IMR-90 (cell line): ENCODE measurements at regions not wholly inside any gene's neighbourhood (a gene's known extent, or its start where the extent isn't known, plus 50 kb on each side); places are given as distances from the start of the nearest gene placed in this dataset.

Experiments used
- ATAC-seq: fragments of 200-7000 bp; cut with Tn5 transposase; 2 replicates; pipeline ENCODE4 v1.9.1; 2020; ENCODE audit warnings: low read depth, mild to moderate bottlenecking, moderate library complexity
- BruUV-seq: library from RNA; stranded (reverse); fragments of 400-500 nt; replicated peaks from 2 replicates; lab custom pipeline; 2021; lab: Mats Ljungman, UMichigan
- CTCF ChIA-PET: fragments of 300-600 bp; formaldehyde crosslinking; extraction: SDS; loops from one replicate; lab custom pipeline; 2021; ENCODE audit warnings: antibody characterized with exemption; lab: Yijun Ruan, JAX
- POLR2A ChIA-PET: fragments of 300-600 bp; sonication (Branson Sonifier 250); formaldehyde crosslinking; loops from one replicate; lab custom pipeline; 2022; ENCODE audit warnings: antibody characterized with exemption; ENCODE audit not compliant: unreplicated experiment; lab: Charles Lee
- DNase-seq: peaks from one replicate; pipeline ENCODE4 v3.0.0; 2013
- H2AFZ ChIP-seq: replicated peaks from 2 replicates; pipeline ENCODE3; 2013; ENCODE audit warnings: low read length, mild to moderate bottlenecking; ENCODE audit not compliant: poor library complexity
- H2AK5ac ChIP-seq: 2 replicates; pipeline ENCODE4 v1.6.1; 2013; ENCODE audit warnings: low read depth, low read length, inconsistent platforms
- H2AK9ac ChIP-seq: replicated peaks from 2 replicates; pipeline ENCODE3; 2013; ENCODE audit warnings: mild to moderate bottlenecking, low read depth, low read length, moderate library complexity; ENCODE audit not compliant: poor library complexity
- H2BK120ac ChIP-seq: 2 replicates; pipeline ENCODE4 v1.6.1; 2013; ENCODE audit warnings: low read depth, low read length, inconsistent platforms
- H2BK15ac ChIP-seq: 3 replicates; pipeline ENCODE4 v1.6.1; 2013; ENCODE audit warnings: low read depth, low read length, inconsistent platforms
- H2BK20ac ChIP-seq: 2 replicates; pipeline ENCODE4 v1.6.1; 2013; ENCODE audit warnings: low read depth, mild to moderate bottlenecking, inconsistent platforms, low read length, moderate library complexity
- H2BK5ac ChIP-seq: 2 replicates; pipeline ENCODE4 v1.6.1; 2013; ENCODE audit warnings: mild to moderate bottlenecking, low read depth, low read length, inconsistent platforms; ENCODE audit not compliant: poor library complexity, severe bottlenecking
- H3K14ac ChIP-seq: replicated peaks from 2 replicates; pipeline ENCODE4 v1.6.1; 2013; ENCODE audit warnings: low read depth, low read length, inconsistent platforms
- H3K18ac ChIP-seq: 2 replicates; pipeline ENCODE4 v1.6.1; 2013; ENCODE audit warnings: low read depth, low read length, control low read depth
- H3K23ac ChIP-seq: 2 replicates; pipeline ENCODE4 v1.6.1; 2013; ENCODE audit warnings: low read depth, low read length, inconsistent platforms
- H3K27ac ChIP-seq: 2 replicates; pipeline ENCODE4 v1.5.1; 2013; ENCODE audit warnings: mild to moderate bottlenecking, control low read depth, low read length; ENCODE audit not compliant: insufficient read depth
- H3K27me3 ChIP-seq: 2 replicates; pipeline ENCODE4 v1.6.1; 2013; ENCODE audit warnings: low read length; ENCODE audit not compliant: control insufficient read depth, insufficient read depth
- H3K36me3 ChIP-seq: 2 replicates; pipeline ENCODE4 v1.6.1; 2013; ENCODE audit warnings: low read length, mixed read lengths; ENCODE audit not compliant: control insufficient read depth, insufficient read depth
- H3K4ac ChIP-seq: 2 replicates; pipeline ENCODE4 v1.6.1; 2013; ENCODE audit warnings: low read depth, low read length, inconsistent platforms
- H3K4me1 ChIP-seq: 2 replicates; pipeline ENCODE4 v1.6.1; 2013; ENCODE audit warnings: low read length, mixed read lengths; ENCODE audit not compliant: control insufficient read depth, insufficient read depth
- H3K4me2 ChIP-seq: 2 replicates; pipeline ENCODE4 v1.6.1; 2013; ENCODE audit warnings: low read depth, mild to moderate bottlenecking, control low read depth, low read length, moderate library complexity
- H3K4me3 ChIP-seq: 2 replicates; pipeline ENCODE4 v1.5.1; 2013; ENCODE audit warnings: low read depth, mild to moderate bottlenecking, control low read depth, low read length, moderate library complexity; ENCODE audit not compliant: insufficient read depth
- H3K56ac ChIP-seq: 2 replicates; pipeline ENCODE4 v1.6.1; 2013; ENCODE audit warnings: low read length, inconsistent platforms; ENCODE audit not compliant: insufficient read depth; ENCODE audit errors: extremely low read depth
- H3K79me1 ChIP-seq, 2 experiments: 2 replicates each; pipeline ENCODE4 v1.6.1; 2013; ENCODE audit warnings: low read length in 2 of 2, inconsistent platforms in 1 of 2, low read depth in 1 of 2
- H3K9ac ChIP-seq: 2 replicates; pipeline ENCODE4 v1.6.1; 2013; ENCODE audit warnings: low read depth, low read length, control low read depth
- H3K9me1 ChIP-seq: 2 replicates; pipeline ENCODE4 v1.6.1; 2013; ENCODE audit warnings: low read length, inconsistent platforms; ENCODE audit not compliant: insufficient read depth
- H3K9me3 ChIP-seq: 2 replicates; pipeline ENCODE4 v1.6.1; 2013; ENCODE audit warnings: low read length; ENCODE audit not compliant: control insufficient read depth, insufficient read depth
- H4K20me1 ChIP-seq: 2 replicates; pipeline ENCODE4 v1.6.1; 2013; ENCODE audit warnings: low read length, inconsistent platforms; ENCODE audit not compliant: insufficient read depth
- H4K5ac ChIP-seq: 2 replicates; pipeline ENCODE4 v1.6.1; 2013; ENCODE audit warnings: mild to moderate bottlenecking, low read depth, low read length, control low read depth
- H4K8ac ChIP-seq, 2 experiments: 2 replicates each; pipeline ENCODE4 v1.6.1; 2013; ENCODE audit warnings: low read depth in 2 of 2, low read length in 2 of 2, control low read depth in 1 of 2, inconsistent platforms in 1 of 2
- H4K91ac ChIP-seq: 2 replicates; pipeline ENCODE4 v1.6.1; 2013; ENCODE audit warnings: low read depth, low read length, inconsistent platforms; ENCODE audit not compliant: insufficient read depth
- BHLHE40 ChIP-seq: fragments of 150-350 bp; IDR thresholded peaks from 2 replicates; pipeline ENCODE4 v1.6.1; 2016; ENCODE audit warnings: mild to moderate bottlenecking, low read depth, low read length
- CEBPB ChIP-seq: IDR thresholded peaks from 2 replicates; pipeline ENCODE4 v1.6.1; 2012; ENCODE audit warnings: low read depth, low read length, improper control_type of control experiment
- CHD1 ChIP-seq: IDR thresholded peaks from 2 replicates; pipeline ENCODE4 v1.6.1; 2012; ENCODE audit warnings: low read depth, low read length, improper control_type of control experiment
- CTCF ChIP-seq: conservative IDR thresholded peaks from 2 replicates; pipeline ENCODE4 v1.5.1; 2012; ENCODE audit warnings: mild to moderate bottlenecking, low read depth, low read length, improper control_type of control experiment
- FOS ChIP-seq: fragments of 150-350 bp; IDR thresholded peaks from 2 replicates; pipeline ENCODE4 v1.6.1; 2016; ENCODE audit warnings: low read depth, low read length
- MAFK ChIP-seq: IDR thresholded peaks from 2 replicates; pipeline ENCODE4 v1.6.1; 2012; ENCODE audit warnings: low read depth, low read length, improper control_type of control experiment
- MAZ ChIP-seq: IDR thresholded peaks from 2 replicates; pipeline ENCODE4 v1.6.1; 2012; ENCODE audit warnings: low read depth, mild to moderate bottlenecking, low read length, improper control_type of control experiment, moderate library complexity, borderline replicate concordance
- MXI1 ChIP-seq: IDR thresholded peaks from 2 replicates; pipeline ENCODE4 v1.6.1; 2012; ENCODE audit warnings: low read depth, mild to moderate bottlenecking, low read length, moderate library complexity, borderline replicate concordance
- NFE2L2 ChIP-seq: fragments of 150-350 bp; IDR thresholded peaks from 2 replicates; pipeline ENCODE4 v1.6.1; 2016; ENCODE audit warnings: low read depth, mild to moderate bottlenecking, low read length
- POLR2A ChIP-seq: IDR thresholded peaks from 2 replicates; pipeline ENCODE4 v1.6.1; 2012; ENCODE audit warnings: mild to moderate bottlenecking, low read depth, low read length
- RAD21 ChIP-seq: IDR thresholded peaks from 2 replicates; pipeline ENCODE4 v1.6.1; 2012; ENCODE audit warnings: low read length, improper control_type of control experiment
- RCOR1 ChIP-seq: IDR thresholded peaks from 2 replicates; pipeline ENCODE4 v1.6.1; 2012; ENCODE audit warnings: mild to moderate bottlenecking, low read length, improper control_type of control experiment; ENCODE audit not compliant: insufficient replicate concordance
- SMC3 ChIP-seq: fragments of 150-350 bp; IDR thresholded peaks from 2 replicates; pipeline ENCODE4 v1.6.1; 2016; ENCODE audit warnings: low read depth, mild to moderate bottlenecking, antibody characterized with exemption, low read length, moderate library complexity
- WGBS, 2 experiments: methylation state at CpG; one replicate each; pipeline versions ENCODE4 v1.1.5 to v1.1.7; 2013; ENCODE audit warnings: missing lambda C conversion rate in 2 of 2; ENCODE audit not compliant: insufficient read length in 1 of 2; ENCODE audit errors: extremely low coverage in 2 of 2; 5-methylcytosine and 5-hydroxymethylcytosine counted together
- dilution Hi-C: fragments of 300-500 bp; cut with HindIII; formaldehyde crosslinking; loops from one replicate; pipeline ENCODE4 v1.14.3; 2018; ENCODE audit warnings: low sequenced_read_pairs; ENCODE audit not compliant: unreplicated experiment
- in situ Hi-C: fragments of 300-500 bp; cut with MboI; formaldehyde crosslinking; loops from 3 replicates; pipeline ENCODE4 v1.14.3; 2019; ENCODE audit warnings: low sequenced_read_pairs, inconsistent platforms, mixed read lengths
- intact Hi-C: fragments of 100-400 bp; cut with micrococcal nuclease; formaldehyde crosslinking; loops from 2 replicates; pipeline ENCODE4 v1.10.0; 2022

- Histone ChIP-seq H3K4me2 (no peak overlapping the region), H4K91ac (no peak overlapping the region), H3K4ac (no peak overlapping the region), H4K5ac (no peak overlapping the region), H2BK120ac (no peak overlapping the region), H3K9me1 (no peaks in the 10 kb centered on the region), H2AFZ (no peak overlapping the region), H2BK15ac (no peak overlapping the region), H3K4me1 (no peaks in the 10 kb centered on the region), H2BK20ac (no peak overlapping the region), H2AK9ac (no peak overlapping the region), H3K27me3 (no peaks in the 10 kb centered on the region), H4K20me1 (no peaks in the 10 kb centered on the region), H3K9ac (no peak overlapping the region), H3K23ac (no peak overlapping the region), H3K27ac (no peak overlapping the region), H3K4me3 (no peak overlapping the region), H3K56ac (no peak overlapping the region), H4K8ac (no peak overlapping the region), H3K9me3 (peaks cover 2% of the 10 kb centered on the region; the same call in 1 of the 2 replicates), H3K36me3 (no peaks in the 10 kb centered on the region), H2AK5ac (no peak overlapping the region), H3K14ac (no peak overlapping the region), H3K18ac (no peak overlapping the region), H3K79me1 (no peaks in the 10 kb centered on the region), H2BK5ac (no peak overlapping the region)
- WGBS, 2 experiments = no CpG with 5 or more reads among the region's 1 CpG
- dilution Hi-C loops = no loop called here
- no TSS peak for BruUV-seq
- POLR2A ChIA-PET = no interaction called here
- DNase-seq (no peak), ATAC-seq (no peak)
- intact Hi-C loops = no loop called here
- in situ Hi-C loops = no loop called here
- no peak for TF ChIP-seq MXI1
- TF ChIP-seq SMC3 = no peak
- no peak for TF ChIP-seq MAFK
- no peak for TF ChIP-seq MAZ
- TF ChIP-seq CTCF = no peak
- TF ChIP-seq RCOR1 = no peak
- no peak for TF ChIP-seq FOS
- no peak for TF ChIP-seq BHLHE40
- no peak for TF ChIP-seq CHD1
- no peak for TF ChIP-seq CEBPB
- no peak for TF ChIP-seq NFE2L2
- no peak for TF ChIP-seq RAD21
- no peak for TF ChIP-seq POLR2A
- CTCF ChIA-PET = no interaction called here
Measured at GRCh38 chr14:82886670-82887069, 1353.0 kb upstream of the SEL1L start.
